SH-SY5Y (cell line): ENCODE measurements at regions not wholly inside any gene's neighbourhood (a gene's known extent, or its start where the extent isn't known, plus 50 kb on each side); places are given as distances from the start of the nearest gene placed in this dataset.

Source experiments
- GATA2 ChIP-seq: IDR thresholded peaks from 2 replicates; pipeline ENCODE4 v1.6.1; 2011; ENCODE audit warnings: mild to moderate bottlenecking, low read depth, low read length
- GATA3 ChIP-seq: IDR thresholded peaks from 2 replicates; pipeline ENCODE4 v1.6.1; 2011; ENCODE audit warnings: low read depth, mild to moderate bottlenecking, low read length, moderate library complexity

GRCh38 chr4:135949931-135950330, 1582.4 kb downstream of the PCDH18 start:
- TF ChIP-seq GATA2 = no peak
- no peak for TF ChIP-seq GATA3
